ENCODE measurements at regions not wholly inside any gene's neighbourhood (a gene's known extent, or its start where the extent isn't known, plus 50 kb on each side); places are given as distances from the start of the nearest gene placed in this dataset.

DNA sequence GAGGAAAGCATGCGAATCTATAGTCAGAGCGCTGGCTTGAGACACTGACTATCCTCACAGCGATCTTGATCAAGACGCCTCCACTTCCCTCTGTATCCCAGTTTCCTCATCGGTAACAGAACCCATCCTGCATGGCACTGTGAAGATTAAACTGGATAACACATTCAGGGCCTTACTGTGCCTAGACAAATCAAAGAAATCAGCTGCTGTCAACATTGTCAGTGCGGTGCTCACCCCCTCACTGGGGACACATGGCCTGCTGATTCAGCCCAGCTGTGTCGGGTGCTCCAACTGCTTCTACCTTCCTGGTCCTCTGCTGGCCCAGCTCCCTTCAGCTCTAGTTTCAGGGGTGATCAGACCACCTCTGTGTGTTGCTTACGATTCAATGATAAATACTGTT, 268.6 kb upstream of the AGAP1 start:
- TF ChIP-seq, protein P1, sequence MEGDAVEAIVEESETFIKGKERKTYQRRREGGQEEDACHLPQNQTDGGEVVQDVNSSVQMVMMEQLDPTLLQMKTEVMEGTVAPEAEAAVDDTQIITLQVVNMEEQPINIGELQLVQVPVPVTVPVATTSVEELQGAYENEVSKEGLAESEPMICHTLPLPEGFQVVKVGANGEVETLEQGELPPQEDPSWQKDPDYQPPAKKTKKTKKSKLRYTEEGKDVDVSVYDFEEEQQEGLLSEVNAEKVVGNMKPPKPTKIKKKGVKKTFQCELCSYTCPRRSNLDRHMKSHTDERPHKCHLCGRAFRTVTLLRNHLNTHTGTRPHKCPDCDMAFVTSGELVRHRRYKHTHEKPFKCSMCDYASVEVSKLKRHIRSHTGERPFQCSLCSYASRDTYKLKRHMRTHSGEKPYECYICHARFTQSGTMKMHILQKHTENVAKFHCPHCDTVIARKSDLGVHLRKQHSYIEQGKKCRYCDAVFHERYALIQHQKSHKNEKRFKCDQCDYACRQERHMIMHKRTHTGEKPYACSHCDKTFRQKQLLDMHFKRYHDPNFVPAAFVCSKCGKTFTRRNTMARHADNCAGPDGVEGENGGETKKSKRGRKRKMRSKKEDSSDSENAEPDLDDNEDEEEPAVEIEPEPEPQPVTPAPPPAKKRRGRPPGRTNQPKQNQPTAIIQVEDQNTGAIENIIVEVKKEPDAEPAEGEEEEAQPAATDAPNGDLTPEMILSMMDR (IDR thresholded peaks at IDR 0.05), result no peak
- no peak for TF ChIP-seq POLR2A (IDR thresholded peaks at IDR 0.05)
